Breast epithelium (tissue), 4 donors: ENCODE measurements at regions not wholly inside any gene's neighbourhood (a gene's known extent, or its start where the extent isn't known, plus 50 kb on each side); places are given as distances from the start of the nearest gene placed in this dataset.

ENCODE experiments used
- DNase-seq, 2 donors: peaks; one replicate each; pipeline ENCODE4 v3.0.0-alpha.2; 2019; ENCODE audit warnings: low spot score in 2 of 2
- H3K27ac ChIP-seq, 2 donors: fragments of 200-600 bp; sonication (generic) in 1 of 2; one replicate each; pipeline ENCODE4 v1.5.1; 2016 to 2019; ENCODE audit warnings: mild to moderate bottlenecking in 1 of 2
- H3K27me3 ChIP-seq, 2 donors: fragments of 200-600 bp; sonication (generic) in 1 of 2; one replicate each; pipeline versions ENCODE4 v1.5.1 to v1.6.0; 2017 to 2019; ENCODE audit warnings: control low read depth in 1 of 2, mild to moderate bottlenecking in 1 of 2
- H3K36me3 ChIP-seq: fragments of 200-600 bp; one replicate; pipeline ENCODE4 v1.5.1; 2019
- H3K4me1 ChIP-seq, 2 donors: fragments of 200-600 bp; sonication (generic); one replicate each; pipeline ENCODE4 v1.5.1; 2016 to 2019; ENCODE audit warnings: control low read depth in 1 of 2
- H3K4me3 ChIP-seq, 3 donors: fragments of 200-600 bp; sonication (generic); 1 replicate in 2 of 3; 2 replicates in 1 of 3; pipeline ENCODE4 v1.5.1; 2016 to 2019; ENCODE audit warnings: mild to moderate bottlenecking in 3 of 3, moderate library complexity in 2 of 3
- H3K9me3 ChIP-seq, 2 donors: fragments of 200-600 bp; sonication (generic) in 1 of 2; one replicate each; pipeline ENCODE4 v1.5.1; 2016 to 2019; ENCODE audit warnings: control low read depth in 1 of 2
- CTCF ChIP-seq, 3 donors: fragments of 450-650 bp; IDR thresholded peaks; one replicate each; pipeline ENCODE4 v1.5.1; 2016 to 2017; ENCODE audit warnings: antibody characterized with exemption in 3 of 3, mild to moderate bottlenecking in 3 of 3, moderate library complexity in 3 of 3
- POLR2A ChIP-seq: fragments of 450-650 bp; IDR thresholded peaks from one replicate; pipeline ENCODE4 v1.6.1; 2016; ENCODE audit warnings: antibody characterized with exemption, mild to moderate bottlenecking, moderate library complexity
- POLR2AphosphoS5 ChIP-seq, 3 donors: sonication (generic); formaldehyde crosslinking; IDR thresholded peaks; one replicate each; pipeline ENCODE4 v1.6.1; 2017; ENCODE audit warnings: antibody characterized with exemption in 3 of 3
- intact Hi-C: fragments of 100-400 bp; cut with DNase I; formaldehyde crosslinking; loops from one replicate; pipeline ENCODE4 v1.15.1; 2023; ENCODE audit warnings: low total_unique reads

- H3K9me3 ChIP-seq: no peaks in the 10 kb centered on the region
- intact Hi-C loops: no loop called here
- H3K4me3 ChIP-seq: no peak overlapping the region
- TF ChIP-seq POLR2AphosphoS5 (IDR thresholded peaks at IDR 0.05) (no peak), CTCF (IDR thresholded peaks at IDR 0.05) (no peak), POLR2A (no peak)
- H3K27me3 ChIP-seq: no peaks in the 10 kb centered on the region
- DNase-seq: no peak
- no peak overlapping the region for H3K27ac ChIP-seq
- no peaks in the 10 kb centered on the region for H3K4me1 ChIP-seq
- peaks cover 3% of the 10 kb centered on the region for H3K36me3 ChIP-seq
These were observed 522.2 kb upstream of the NR3C2 start for GRCh38 chr4:148964456-148964855.

- Histone ChIP-seq H3K36me3 (peaks cover 3% of the 10 kb centered on the region), H3K9me3 (no peaks in the 10 kb centered on the region), H3K4me1 (no peaks in the 10 kb centered on the region), H3K4me3 (no peak overlapping the region), H3K27me3 (no peaks in the 10 kb centered on the region), H3K27ac (no peak overlapping the region)
- intact Hi-C loops: loop anchor here (1.0 kb wide), 1 partner anchor 11 kb away; no protein-coding TSS in a partner anchor
- TF ChIP-seq CTCF (IDR thresholded peaks at IDR 0.05) (no peak), POLR2AphosphoS5 (IDR thresholded peaks at IDR 0.05) (no peak), POLR2A (no peak)
- no peak for DNase-seq
These were observed 520.5 kb upstream of the NR3C2 start for GRCh38 chr4:148962539-148963290.

GRCh38 chr4:148961526-148961925, 519.3 kb upstream of the NR3C2 start:
- no peak overlapping the region for H3K27ac ChIP-seq
- no peaks in the 10 kb centered on the region for H3K36me3 ChIP-seq
- TF ChIP-seq CTCF (IDR thresholded peaks at IDR 0.05) (no peak), POLR2A (no peak), POLR2AphosphoS5 (IDR thresholded peaks at IDR 0.05) (no peak)
- no peak overlapping the region for H3K4me3 ChIP-seq
- intact Hi-C loops: no loop called here
- H3K4me1 ChIP-seq: no peaks in the 10 kb centered on the region
- H3K9me3 ChIP-seq: no peaks in the 10 kb centered on the region
- no peak for DNase-seq
- H3K27me3 ChIP-seq: no peaks in the 10 kb centered on the region

GRCh38 chr4:148958317-148958716, 516.1 kb upstream of the NR3C2 start:
- DNase-seq: no peak
- H3K36me3 ChIP-seq: no peaks in the 10 kb centered on the region
- no peak overlapping the region for H3K27ac ChIP-seq
- H3K9me3 ChIP-seq: no peaks in the 10 kb centered on the region
- TF ChIP-seq CTCF (IDR thresholded peaks at IDR 0.05) (no peak), POLR2A (no peak), POLR2AphosphoS5 (IDR thresholded peaks at IDR 0.05) (no peak)
- intact Hi-C loops: no loop called here
- no peaks in the 10 kb centered on the region for H3K27me3 ChIP-seq
- no peaks in the 10 kb centered on the region for H3K4me1 ChIP-seq
- no peak overlapping the region for H3K4me3 ChIP-seq

- Histone ChIP-seq H3K4me1 (no peaks in the 10 kb centered on the region), H3K9me3 (no peaks in the 10 kb centered on the region), H3K27ac (no peak overlapping the region), H3K27me3 (no peaks in the 10 kb centered on the region), H3K4me3 (no peak overlapping the region), H3K36me3 (no peaks in the 10 kb centered on the region)
- intact Hi-C loops: no loop called here
- DNase-seq: no peak
- TF ChIP-seq POLR2AphosphoS5 (IDR thresholded peaks at IDR 0.05) (no peak), CTCF (IDR thresholded peaks at IDR 0.05) (no peak), POLR2A (no peak)
These were observed 513.5 kb upstream of the NR3C2 start for GRCh38 chr4:148955564-148956297.
